Esophagus muscularis mucosa (tissue), 4 donors: ENCODE measurements at regions not wholly inside any gene's neighbourhood (a gene's known extent, or its start where the extent isn't known, plus 50 kb on each side); places are given as distances from the start of the nearest gene placed in this dataset.

ENCODE experiments used
- CTCF ChIP-seq, 3 experiments: fragments of 200-600 bp in 2 of 3; fragments of 450-650 bp in 1 of 3; sonication (generic) in 2 of 3; IDR thresholded peaks; one replicate each; pipeline ENCODE4 v1.5.1; 2017 to 2019; ENCODE audit warnings: antibody characterized with exemption in 3 of 3, mild to moderate bottlenecking in 2 of 3, moderate library complexity in 1 of 3
- EP300 ChIP-seq: sonication (generic); formaldehyde crosslinking; IDR thresholded peaks from one replicate; pipeline ENCODE4 v1.6.1; 2017; ENCODE audit warnings: antibody characterized with exemption
- POLR2A ChIP-seq: fragments of 450-650 bp; IDR thresholded peaks from one replicate; pipeline ENCODE4 v1.6.1; 2017; ENCODE audit warnings: antibody characterized with exemption, moderate library complexity, mild to moderate bottlenecking, low read depth
- POLR2AphosphoS5 ChIP-seq, 2 donors: sonication (generic); formaldehyde crosslinking; IDR thresholded peaks; one replicate each; pipeline ENCODE4 v1.6.1; 2017; ENCODE audit warnings: antibody characterized with exemption in 2 of 2

GRCh38 chr11:112448168-112448567 is 187.5 kb upstream of the PLET1 start:
- TF ChIP-seq CTCF (IDR thresholded peaks at IDR 0.05) (no peak), POLR2AphosphoS5 (IDR thresholded peaks at IDR 0.05) (no peak), POLR2A (no peak), EP300 (no peak)
